SJSA1 (cell line): ENCODE measurements at regions not wholly inside any gene's neighbourhood (a gene's known extent, or its start where the extent isn't known, plus 50 kb on each side); places are given as distances from the start of the nearest gene placed in this dataset.

Experiments used
- DNase-seq, 2 experiments: peaks; one replicate each; pipeline ENCODE4 v3.0.0-alpha.2; 2015 to 2020; ENCODE audit warnings: low spot score in 2 of 2, low read depth in 1 of 2
- H3K27ac ChIP-seq: fragments of 250-450 bp; sonication (Bioruptor Pico); 2 replicates; pipeline ENCODE4 v1.5.1; 2020; ENCODE audit warnings: mild to moderate bottlenecking, moderate library complexity
- H3K27me3 ChIP-seq: fragments of 250-450 bp; sonication (Bioruptor Pico); replicated peaks from 2 replicates; pipeline ENCODE4 v1.5.1; 2020; ENCODE audit warnings: mild to moderate bottlenecking, moderate library complexity
- H3K36me3 ChIP-seq: fragments of 250-450 bp; sonication (Bioruptor Pico); 2 replicates; pipeline ENCODE4 v1.5.1; 2020; ENCODE audit warnings: mild to moderate bottlenecking
- H3K4me1 ChIP-seq: fragments of 250-450 bp; sonication (Bioruptor Pico); replicated peaks from 2 replicates; pipeline ENCODE4 v1.6.1; 2021; ENCODE audit warnings: mild to moderate bottlenecking
- H3K4me3 ChIP-seq: fragments of 250-450 bp; sonication (Bioruptor Pico); 2 replicates; pipeline ENCODE4 v1.5.1; 2020; ENCODE audit warnings: mild to moderate bottlenecking
- H3K9me3 ChIP-seq: fragments of 250-450 bp; sonication (Bioruptor Pico); replicated peaks from 2 replicates; pipeline ENCODE4 v1.5.1; 2020; ENCODE audit warnings: mild to moderate bottlenecking

DNA sequence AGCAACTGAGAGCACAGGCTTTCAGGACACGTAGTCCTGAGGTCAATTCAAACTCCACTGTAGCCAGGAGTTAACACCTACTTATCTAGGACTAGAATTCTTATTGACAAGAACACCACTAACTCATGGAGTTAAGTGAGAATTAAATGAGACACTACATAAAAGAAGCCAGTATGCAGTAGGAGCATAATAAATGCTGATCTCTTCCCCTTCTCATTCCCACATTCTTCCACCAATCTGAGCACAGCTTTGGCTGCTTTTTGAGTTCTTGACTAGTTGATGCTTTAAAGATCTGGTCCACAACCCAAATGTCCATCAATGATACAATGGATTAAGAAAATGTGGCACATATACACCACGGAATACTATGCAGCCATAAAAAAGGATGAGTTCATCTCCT, 55.2 kb downstream of the TTC32 start:
- no peak for DNase-seq
- Histone ChIP-seq H3K4me1 (0 out of 2 replicates have a peak, but pooled peaks cover 3% of the 10 kb centered on the region), H3K27me3 (no peaks in the 10 kb centered on the region), H3K27ac (no peak overlapping the region), H3K36me3 (no peaks in the 10 kb centered on the region), H3K4me3 (no peak overlapping the region), H3K9me3 (no peaks in the 10 kb centered on the region)

DNA sequence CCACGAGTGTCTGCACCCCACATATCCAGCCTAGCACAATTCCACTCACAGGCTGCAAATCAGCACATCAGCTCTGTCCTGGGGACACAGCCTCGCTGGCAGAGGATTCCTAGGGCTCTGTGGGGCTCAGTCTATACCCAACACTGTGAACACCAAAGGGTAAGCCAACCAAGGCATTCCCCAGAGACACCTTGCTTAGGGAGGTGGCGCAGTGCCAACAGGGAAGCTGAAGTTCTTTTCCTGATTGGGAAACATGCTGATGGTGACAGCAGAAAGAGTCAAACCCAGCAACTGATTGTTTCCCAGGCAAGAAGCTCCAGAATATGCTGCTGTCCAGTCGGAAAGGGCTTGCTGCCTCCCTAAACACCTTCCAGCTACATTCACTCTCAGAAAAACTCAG, 55.8 kb downstream of the TTC32 start:
- H3K4me1 ChIP-seq: no peaks in the 10 kb centered on the region
- peak in 1 of 2 experiments; percentile 28 for DNase-seq
- H3K27ac ChIP-seq: no peak overlapping the region
- H3K36me3 ChIP-seq: no peaks in the 10 kb centered on the region
- no peak overlapping the region for H3K4me3 ChIP-seq
- no peaks in the 10 kb centered on the region for H3K9me3 ChIP-seq
- no peaks in the 10 kb centered on the region for H3K27me3 ChIP-seq

DNA sequence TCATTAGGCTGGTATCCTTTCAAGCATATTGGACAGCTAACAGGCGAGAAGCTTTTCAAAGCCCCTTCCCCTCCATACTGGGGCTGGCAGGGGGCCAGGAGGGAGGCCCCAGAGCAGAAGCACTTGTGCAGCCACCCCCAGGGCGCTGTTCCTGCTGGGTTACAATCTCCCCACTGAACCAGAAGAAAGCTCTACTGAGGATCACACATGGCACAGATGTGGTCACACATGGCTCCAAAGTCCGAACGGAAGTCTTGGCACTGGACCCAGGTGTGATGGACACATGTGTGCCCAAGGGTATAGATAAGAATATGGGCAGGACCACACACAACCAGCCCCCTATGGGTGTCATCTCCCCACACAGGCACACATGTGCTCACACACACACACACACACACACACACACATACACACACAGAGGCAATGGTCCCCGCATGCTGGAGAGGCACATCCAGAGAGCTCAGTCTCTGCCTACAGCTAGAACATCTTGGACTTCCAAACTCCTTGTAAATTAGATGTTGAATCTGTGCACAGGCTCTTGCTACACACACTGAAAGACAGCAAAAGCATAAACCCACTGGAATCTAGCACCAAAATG, 56.4 kb downstream of the TTC32 start:
- H3K4me1 ChIP-seq: no peaks in the 10 kb centered on the region
- H3K27me3 ChIP-seq: no peaks in the 10 kb centered on the region
- no peak overlapping the region for H3K27ac ChIP-seq
- no peaks in the 10 kb centered on the region for H3K9me3 ChIP-seq
- H3K4me3 ChIP-seq: no peak overlapping the region
- peak in 1 of 2 experiments; percentile 22 for DNase-seq
- no peaks in the 10 kb centered on the region for H3K36me3 ChIP-seq

DNA sequence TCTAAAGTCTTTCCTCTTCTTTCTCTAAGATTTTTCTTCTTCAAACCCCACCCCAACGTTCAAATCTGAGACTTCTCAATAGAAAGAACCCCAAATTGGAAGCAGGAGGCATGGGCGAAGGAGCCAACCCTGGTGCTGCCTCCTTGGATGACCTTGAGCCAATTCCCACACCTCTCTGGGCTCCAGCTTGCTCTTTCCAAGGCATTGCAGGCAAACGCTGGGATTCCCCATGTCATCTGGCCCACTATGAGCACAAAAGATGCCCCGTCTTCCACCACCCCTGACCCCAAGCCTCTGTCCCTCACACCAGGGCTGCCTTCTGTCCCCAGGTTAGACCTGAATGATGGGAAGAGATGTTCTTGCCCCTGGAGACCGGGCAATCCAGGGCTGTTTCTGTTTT, 57.0 kb downstream of the TTC32 start:
- Histone ChIP-seq H3K4me1 (no peaks in the 10 kb centered on the region), H3K9me3 (no peaks in the 10 kb centered on the region), H3K4me3 (no peak overlapping the region), H3K27me3 (no peaks in the 10 kb centered on the region), H3K27ac (no peak overlapping the region), H3K36me3 (no peaks in the 10 kb centered on the region)
- peak in 1 of 2 experiments; percentile 16 for DNase-seq

DNA sequence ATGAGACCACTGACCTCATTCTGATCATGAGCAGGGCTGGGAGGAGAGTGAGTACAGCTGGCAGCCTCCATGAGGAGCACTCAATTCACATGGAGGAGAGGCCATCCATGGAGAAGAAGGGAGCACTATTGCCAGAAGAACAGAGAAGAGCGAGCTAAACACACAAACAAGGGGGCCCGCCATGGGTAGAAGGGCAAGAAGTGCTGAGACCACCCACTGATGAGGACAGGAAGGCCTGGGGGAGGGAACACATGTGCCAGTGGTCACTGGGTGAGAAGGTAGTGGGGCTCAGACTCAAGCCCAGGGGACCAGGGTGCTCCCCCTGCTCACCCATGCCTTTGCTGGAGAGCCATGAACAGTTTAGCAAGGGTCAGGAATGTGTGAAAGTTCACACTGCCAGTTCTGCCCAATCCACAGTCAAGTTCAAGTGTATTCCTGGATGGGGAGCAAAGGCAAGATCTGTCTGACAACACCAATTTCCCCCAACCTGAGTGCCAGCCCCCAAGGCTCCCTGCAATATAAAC, 57.7 kb downstream of the TTC32 start:
- Histone ChIP-seq H3K27me3 (no peaks in the 10 kb centered on the region), H3K36me3 (no peaks in the 10 kb centered on the region), H3K4me3 (no peak overlapping the region), H3K4me1 (no peaks in the 10 kb centered on the region), H3K27ac (no peak overlapping the region), H3K9me3 (no peaks in the 10 kb centered on the region)
- DNase-seq: peak in 1 of 2 experiments; percentile 20

DNA sequence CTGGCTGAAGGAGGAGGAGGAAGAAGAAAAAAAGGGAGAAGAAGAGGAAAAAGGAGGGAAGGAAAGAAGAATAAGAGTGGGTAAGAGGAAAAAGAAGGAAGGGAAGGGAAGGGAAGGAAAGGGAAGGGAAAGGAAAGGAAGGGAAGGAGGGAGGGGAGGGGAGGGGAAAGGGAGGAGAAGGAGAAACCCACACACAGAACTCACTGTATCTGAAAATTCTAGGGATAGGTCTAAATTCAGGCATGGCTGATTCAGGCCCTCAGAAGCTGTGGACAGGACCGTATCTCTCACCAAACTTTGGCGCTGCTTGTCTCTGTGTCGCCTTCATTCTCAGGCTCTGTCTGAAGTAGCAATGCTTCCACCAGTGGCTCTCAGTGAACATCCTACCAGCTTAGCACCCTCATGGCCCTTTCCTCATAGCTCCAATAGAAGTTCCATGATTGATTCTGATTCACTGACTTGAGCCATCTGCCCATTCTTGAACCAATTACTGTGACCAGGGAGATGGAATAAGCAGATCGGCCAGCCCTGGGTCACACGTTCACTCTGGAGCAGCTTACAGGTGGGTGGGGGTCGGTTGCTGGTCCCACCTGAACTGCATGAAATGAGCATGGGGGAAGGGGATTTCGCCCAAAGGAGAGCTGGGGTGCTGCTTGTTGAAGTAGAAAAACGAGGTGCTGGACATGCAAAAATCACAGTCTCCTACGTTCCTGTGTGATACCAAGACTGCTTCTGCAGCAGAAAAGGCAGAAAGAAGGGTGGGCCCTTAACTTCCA, 59.7 kb downstream of the TTC32 start:
- Histone ChIP-seq H3K9me3 (no peaks in the 10 kb centered on the region), H3K27me3 (no peaks in the 10 kb centered on the region; the same call in 1 of the 2 replicates), H3K4me3 (no peak overlapping the region), H3K4me1 (no peaks in the 10 kb centered on the region), H3K36me3 (no peaks in the 10 kb centered on the region), H3K27ac (no peak overlapping the region)
- DNase-seq: peak in 1 of 2 experiments; percentile 26

DNA sequence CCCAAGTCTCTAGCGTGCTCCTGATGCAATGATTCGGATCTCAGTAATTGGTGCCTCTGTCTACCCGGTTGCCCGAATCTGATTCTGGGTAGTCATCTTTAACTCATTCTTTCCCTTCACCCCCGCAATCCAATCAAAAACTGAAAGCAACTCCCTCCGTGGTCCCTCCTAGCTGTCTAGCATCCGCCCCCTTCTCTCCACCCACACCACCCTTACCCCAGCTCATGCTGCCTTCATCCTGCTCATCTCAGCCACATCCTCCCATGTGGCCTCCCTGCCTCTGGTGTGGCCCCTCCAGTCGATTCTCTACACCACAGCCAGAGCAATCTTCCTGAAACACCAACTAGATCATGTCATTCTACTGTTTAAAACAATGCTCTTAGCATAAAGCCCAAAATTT, 62.3 kb downstream of the TTC32 start:
- H3K27ac ChIP-seq: no peak overlapping the region
- no peaks in the 10 kb centered on the region for H3K4me1 ChIP-seq
- H3K4me3 ChIP-seq: no peak overlapping the region
- peak in 1 of 2 experiments; percentile 9 for DNase-seq
- no peaks in the 10 kb centered on the region for H3K36me3 ChIP-seq
- no peaks in the 10 kb centered on the region; the same call in 1 of the 2 replicates for H3K27me3 ChIP-seq
- H3K9me3 ChIP-seq: no peaks in the 10 kb centered on the region

DNA sequence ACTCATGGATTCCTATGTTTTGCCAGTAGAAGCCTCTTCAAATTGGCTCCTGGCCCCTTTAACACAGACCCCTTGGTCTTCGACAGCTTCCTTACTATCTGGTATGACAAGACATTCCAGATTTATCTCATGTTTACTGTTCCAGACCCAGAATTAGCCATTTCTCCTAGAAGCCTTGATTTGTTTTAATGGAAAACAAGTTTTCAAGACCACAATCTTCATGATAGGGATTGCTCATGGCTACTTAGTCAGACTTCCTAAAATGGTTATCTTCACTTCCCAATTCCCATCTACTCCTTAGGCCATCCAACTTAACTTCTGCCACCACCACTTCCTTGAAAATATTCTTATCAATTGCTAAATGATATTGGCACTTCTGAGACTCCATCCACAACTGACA, 63.2 kb downstream of the TTC32 start:
- no peaks in the 10 kb centered on the region for H3K36me3 ChIP-seq

DNA sequence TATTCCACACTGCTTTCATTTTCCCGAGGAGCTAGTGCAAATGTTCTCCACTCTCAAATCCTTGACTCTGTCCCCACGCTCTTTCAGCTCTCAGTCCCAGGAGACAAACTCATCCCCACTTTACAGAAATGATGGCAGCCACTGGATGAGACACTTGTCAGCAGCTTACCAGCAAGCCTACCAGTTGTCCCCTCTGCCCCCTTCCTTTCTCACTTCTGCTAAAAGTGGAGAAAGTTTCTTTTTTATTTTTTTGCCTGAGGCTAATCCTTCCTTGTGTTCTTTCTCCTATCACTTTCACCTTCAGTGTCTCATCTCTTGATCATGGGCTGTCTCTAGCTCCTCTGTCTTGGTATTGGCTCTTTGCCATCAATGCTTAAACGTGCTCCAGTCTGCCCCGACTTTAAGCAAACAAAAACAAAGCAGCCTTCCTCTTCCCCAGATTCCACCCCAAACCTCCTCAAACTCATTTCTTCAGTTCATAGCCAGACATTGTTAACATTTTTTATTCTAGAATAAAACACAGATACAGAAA, 64.5 kb downstream of the TTC32 start:
- no peaks in the 10 kb centered on the region; the same call in 1 of the 2 replicates for H3K27me3 ChIP-seq
- no peak for DNase-seq

More for the DNA sequence above, 63.2 kb downstream of the TTC32 start:
- Histone ChIP-seq H3K27me3 (no peaks in the 10 kb centered on the region; the same call in 1 of the 2 replicates), H3K27ac (no peak overlapping the region), H3K4me3 (no peak overlapping the region), H3K9me3 (no peaks in the 10 kb centered on the region), H3K4me1 (no peaks in the 10 kb centered on the region)
- DNase-seq: no peak

DNA sequence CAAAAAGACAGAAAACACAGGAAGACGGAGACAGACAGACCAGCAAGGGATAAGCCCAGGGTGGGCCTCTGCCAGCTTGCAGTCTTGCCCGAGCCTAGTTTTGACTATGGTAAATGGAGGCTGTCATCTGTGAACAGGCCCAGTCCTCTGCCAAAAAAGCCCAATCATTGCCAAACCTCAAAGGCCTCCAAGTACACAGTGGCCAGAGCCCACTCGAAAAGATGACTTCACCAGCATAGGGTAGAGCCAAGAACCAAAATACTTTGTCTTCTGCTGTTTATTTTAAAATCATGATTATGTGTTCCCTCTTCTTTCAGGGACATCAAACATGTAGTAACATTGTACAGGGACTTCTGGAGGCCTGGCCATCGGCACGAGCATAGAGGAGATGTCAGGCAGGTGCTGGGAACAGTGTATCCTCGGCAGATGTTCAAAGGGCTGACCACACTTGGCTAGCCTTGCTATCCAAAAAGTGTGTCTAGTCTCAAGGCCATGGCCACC, 66.0 kb downstream of the TTC32 start:
- H3K27me3 ChIP-seq: no peaks in the 10 kb centered on the region; the same call in 1 of the 2 replicates
- H3K36me3 ChIP-seq: no peaks in the 10 kb centered on the region
- no peak for DNase-seq
- H3K9me3 ChIP-seq: no peaks in the 10 kb centered on the region
- H3K4me1 ChIP-seq: no peaks in the 10 kb centered on the region
- no peak overlapping the region for H3K27ac ChIP-seq
- H3K4me3 ChIP-seq: no peak overlapping the region

More for the DNA sequence above, 64.5 kb downstream of the TTC32 start:
- Histone ChIP-seq H3K27ac (no peak overlapping the region), H3K36me3 (no peaks in the 10 kb centered on the region), H3K4me3 (no peak overlapping the region), H3K4me1 (no peaks in the 10 kb centered on the region), H3K9me3 (no peaks in the 10 kb centered on the region)

DNA sequence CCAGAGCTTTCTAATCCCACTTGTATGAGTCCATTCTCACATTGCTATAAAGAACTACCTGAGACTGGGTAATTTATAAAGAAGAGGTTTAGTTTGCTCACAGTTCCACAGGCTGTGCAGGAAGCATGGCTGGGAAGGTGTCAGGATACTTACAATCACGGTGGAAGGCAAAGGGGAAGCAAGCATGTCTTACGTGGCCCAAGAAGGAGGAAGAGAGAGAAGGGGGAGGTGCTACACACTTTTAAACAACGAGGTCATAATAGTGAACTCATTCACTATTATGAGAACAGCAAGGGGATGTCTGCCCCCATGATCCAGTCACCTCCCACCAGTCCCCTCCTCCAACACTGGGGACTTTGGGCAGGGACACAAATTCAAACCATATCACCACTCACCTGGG, 67.8 kb downstream of the TTC32 start:
- no peak for DNase-seq
- Histone ChIP-seq H3K9me3 (no peaks in the 10 kb centered on the region), H3K27ac (no peak overlapping the region), H3K36me3 (no peaks in the 10 kb centered on the region), H3K27me3 (no peaks in the 10 kb centered on the region; the same call in 1 of the 2 replicates), H3K4me1 (no peaks in the 10 kb centered on the region), H3K4me3 (no peak overlapping the region)

DNA sequence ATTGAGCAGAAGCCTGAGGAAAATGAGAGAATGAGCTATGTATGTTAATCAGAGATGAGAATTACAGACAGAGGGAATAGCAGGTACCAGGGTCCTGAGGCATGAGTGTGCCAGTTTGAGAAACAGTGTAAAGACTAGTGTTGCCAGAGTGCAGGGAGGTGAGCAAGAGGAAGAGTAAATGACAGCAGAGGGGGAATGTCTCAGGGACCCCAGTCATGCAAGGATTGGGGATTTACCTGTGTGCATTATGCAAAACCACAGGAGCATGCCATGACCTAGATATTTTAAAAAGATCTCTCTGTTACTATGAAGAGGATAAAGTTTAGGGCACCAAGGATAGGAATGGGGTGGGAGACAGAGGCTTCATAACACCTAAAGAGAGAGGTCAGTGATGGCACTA, 72.1 kb downstream of the TTC32 start:
- H3K9me3 ChIP-seq: no peaks in the 10 kb centered on the region
- no peaks in the 10 kb centered on the region for H3K4me1 ChIP-seq
- H3K27me3 ChIP-seq: peaks cover 10% of the 10 kb centered on the region
- H3K36me3 ChIP-seq: no peaks in the 10 kb centered on the region
- DNase-seq: no peak
- no peak overlapping the region for H3K4me3 ChIP-seq
- H3K27ac ChIP-seq: no peak overlapping the region

DNA sequence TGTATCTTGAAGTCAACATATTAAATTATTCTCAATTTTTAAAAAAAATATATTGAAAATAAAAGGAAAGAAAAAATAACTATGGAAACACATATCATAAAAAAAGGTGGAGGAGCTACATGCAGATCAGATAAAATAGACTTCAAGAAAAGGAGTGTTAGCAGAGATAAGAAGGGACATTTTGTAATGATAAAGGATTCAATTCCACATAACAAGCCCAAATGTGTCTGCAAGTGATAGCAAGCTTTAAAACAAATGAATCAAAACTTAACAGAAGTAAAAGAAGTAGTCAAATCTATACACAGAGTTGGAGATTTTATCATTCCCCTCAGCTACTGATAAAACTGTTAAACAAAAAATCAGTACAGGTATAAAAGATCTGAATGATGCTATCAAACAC, 74.9 kb downstream of the TTC32 start:
- no peaks in the 10 kb centered on the region for H3K9me3 ChIP-seq

DNA sequence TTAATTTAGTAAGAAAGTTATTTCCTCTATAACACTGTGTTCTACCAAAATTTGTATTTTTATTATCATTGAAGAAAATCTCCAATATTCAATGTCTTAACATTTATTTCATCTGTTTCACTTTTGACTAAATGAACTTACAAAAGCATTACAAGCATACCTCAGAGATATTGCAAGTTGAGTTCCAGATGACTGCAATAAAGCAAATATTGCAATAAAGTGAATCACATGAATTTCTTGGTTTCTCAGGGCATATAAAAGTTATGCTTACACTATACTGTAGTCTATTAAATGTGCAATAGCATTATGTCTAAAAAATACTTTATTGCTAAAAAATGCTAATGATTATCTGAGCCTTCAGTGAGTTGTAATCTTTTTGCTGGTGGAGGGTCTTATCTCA, 78.3 kb downstream of the TTC32 start:
- Histone ChIP-seq H3K4me3 (no peak overlapping the region), H3K36me3 (no peaks in the 10 kb centered on the region), H3K4me1 (peaks cover 11% of the 10 kb centered on the region), H3K27me3 (peaks cover 10% of the 10 kb centered on the region), H3K27ac (no peak overlapping the region), H3K9me3 (no peaks in the 10 kb centered on the region)
- DNase-seq: no peak

More for the DNA sequence above, 74.9 kb downstream of the TTC32 start:
- no peak for DNase-seq
- H3K27me3 ChIP-seq: peaks cover 10% of the 10 kb centered on the region
- H3K4me1 ChIP-seq: no peaks in the 10 kb centered on the region
- no peak overlapping the region for H3K27ac ChIP-seq
- H3K36me3 ChIP-seq: no peaks in the 10 kb centered on the region
- no peak overlapping the region for H3K4me3 ChIP-seq
